GM19397 (cell line): ENCODE measurements at regions not wholly inside any gene's neighbourhood (a gene's known extent, or its start where the extent isn't known, plus 50 kb on each side); places are given as distances from the start of the nearest gene placed in this dataset.

Source experiments
- ATAC-seq: cut with Tn5 transposase; IDR thresholded peaks from one replicate; pipeline ENCODE4 v1.9.1; 2021; ENCODE audit warnings: mild to moderate bottlenecking, moderate library complexity; ENCODE audit not compliant: unreplicated experiment

DNA sequence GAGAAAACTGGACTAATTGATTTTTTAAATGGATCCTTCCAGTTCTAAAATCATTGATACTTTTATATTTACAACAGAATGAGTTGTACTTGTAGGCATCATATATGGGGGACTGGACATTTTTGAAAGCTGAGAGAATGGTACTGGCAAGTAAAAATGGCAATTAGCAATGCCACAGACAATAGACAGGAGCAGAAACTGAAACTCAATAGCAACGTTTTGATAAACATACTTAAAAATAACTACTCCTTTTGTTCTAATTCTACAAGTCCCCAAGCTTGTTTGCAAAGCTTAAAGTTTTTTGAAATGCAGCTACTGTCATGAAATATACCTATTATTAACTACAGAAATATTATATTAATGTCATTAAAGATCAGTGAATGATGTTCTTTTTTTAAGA lies 52.8 kb upstream of the FBXL7 start:
- ATAC-seq: no peak

DNA sequence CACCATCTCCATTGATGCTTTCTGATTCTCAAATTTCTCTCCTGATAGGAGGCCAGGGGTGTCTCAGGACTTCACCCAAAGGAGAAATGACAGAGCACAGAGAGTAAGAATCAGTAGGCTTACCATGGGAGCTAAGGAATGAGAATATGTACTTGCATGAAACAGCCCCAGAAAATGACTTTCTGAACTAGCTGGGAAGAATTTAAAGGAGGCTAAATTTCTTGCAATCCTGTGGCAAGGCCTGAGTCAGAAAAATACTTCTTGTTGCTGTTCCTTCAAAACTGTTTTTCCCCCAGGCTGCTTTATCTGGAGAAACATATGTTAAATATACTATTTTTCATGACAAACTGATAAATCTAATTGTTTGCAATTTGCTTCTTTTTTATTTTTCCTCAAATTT lies 53.4 kb upstream of the FBXL7 start:
- no peak for ATAC-seq

DNA sequence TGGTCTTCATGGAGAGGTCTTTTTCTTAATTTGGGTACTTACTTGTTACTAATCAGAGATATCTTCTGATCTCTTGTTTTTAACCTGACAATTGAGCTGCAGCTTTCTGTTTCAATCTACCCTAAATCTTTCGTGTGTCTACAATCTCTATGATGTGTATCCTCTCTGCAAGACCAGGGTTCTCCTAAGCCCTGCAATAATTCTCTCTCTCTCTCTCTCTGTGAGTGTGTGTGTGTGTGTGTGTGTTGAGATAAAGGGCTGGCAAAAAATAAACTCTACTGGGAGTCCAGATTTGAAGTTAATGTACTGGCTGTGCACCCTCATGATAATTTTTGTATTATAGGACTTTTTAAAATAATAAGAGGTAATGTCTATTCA lies 57.8 kb upstream of the FBXL7 start:
- ATAC-seq: no peak

DNA sequence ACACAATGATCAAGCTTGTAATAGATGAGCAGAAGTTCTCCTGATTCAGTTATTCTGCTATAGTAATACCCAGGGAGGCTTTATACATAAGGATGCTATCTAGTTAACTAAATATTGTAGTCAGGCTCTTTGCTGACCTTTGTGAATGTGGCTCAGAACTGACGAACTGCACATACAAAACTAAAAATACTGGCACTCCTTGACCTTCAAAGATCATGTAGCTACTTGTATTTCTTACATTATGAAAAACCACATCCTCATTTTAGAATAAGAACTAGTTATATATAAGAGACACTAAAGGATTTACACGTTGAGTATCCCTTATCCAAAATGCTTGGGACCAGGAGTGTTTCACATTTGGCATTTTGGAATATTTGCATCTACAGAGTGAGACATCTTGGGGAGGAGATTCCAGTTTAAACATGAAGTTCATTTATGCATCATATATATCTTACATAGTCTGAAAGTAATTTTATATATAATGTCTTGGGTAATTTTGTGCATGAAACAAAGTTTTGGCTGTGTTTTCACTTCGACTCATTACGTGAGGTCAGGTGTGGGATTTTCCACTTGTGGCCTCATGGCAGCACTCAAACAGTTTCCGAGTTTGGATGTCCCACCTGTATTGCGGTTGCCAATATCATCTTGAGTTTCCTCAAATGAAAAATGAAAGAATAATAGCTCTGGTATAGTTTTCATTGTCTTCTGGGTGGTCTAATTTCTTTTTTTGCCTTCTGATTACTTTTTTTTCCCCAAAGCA lies 58.4 kb upstream of the FBXL7 start:
- no peak for ATAC-seq

DNA sequence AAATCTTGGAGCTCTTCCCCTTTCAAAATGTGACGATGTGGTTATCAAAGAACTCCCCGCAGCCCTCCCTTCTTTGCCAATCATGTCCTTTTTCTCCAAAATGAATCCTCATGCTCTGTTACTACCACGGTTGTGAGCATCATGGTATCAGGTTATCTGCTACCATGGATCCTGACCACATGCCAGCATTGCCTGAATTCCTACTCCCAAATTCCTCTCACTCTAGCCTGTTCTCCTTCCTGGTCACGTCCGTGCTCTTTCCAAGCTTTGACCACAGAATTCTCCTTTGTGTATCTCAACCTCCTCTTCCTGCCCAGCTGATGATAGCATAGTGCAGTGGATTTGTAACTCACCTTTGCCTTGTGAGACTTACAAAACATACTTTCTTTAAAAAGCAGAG lies 59.5 kb upstream of the FBXL7 start:
- ATAC-seq: no peak

DNA sequence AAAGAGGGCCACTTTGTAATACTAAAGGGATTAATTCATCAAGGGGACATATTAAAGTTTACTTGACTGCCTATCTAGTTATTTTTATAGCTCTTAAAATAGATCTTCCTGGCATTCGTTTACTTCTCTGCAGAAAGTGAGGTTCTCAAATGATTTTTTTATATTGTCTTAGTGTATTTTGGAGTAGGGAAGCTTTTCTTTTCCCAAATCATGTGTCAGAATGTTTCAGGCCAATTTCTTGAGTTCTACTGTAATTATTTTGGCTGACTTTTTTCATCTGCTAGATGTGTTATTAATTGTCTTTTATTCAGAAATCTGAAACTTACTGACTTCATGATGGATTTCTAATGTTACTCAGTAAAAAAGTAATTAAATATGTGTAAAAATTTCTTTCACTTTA lies 60.2 kb upstream of the FBXL7 start:
- ATAC-seq: no peak

- no peak for ATAC-seq
These were observed 66.3 kb upstream of the FBXL7 start for GRCh38 chr5:15433709-15434108.

DNA sequence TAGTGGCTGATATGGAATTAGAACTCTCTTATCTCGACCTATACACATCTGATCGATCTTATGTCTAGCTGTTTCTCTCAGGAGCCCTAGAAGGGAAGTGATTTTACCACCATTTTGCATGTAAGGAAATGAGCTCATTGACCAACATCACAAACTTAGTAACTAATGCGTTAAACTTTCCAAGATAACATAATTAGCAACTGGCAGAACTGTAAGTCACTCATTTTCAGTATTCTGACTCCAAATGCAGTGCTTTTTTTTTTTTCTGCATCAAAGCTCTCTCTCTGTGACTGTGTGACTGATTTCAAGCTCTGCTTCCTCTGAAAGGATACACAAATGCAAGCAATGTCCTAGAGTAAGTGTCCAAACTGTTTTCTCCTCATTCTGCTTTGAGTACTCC lies 68.1 kb upstream of the FBXL7 start:
- ATAC-seq: no peak

DNA sequence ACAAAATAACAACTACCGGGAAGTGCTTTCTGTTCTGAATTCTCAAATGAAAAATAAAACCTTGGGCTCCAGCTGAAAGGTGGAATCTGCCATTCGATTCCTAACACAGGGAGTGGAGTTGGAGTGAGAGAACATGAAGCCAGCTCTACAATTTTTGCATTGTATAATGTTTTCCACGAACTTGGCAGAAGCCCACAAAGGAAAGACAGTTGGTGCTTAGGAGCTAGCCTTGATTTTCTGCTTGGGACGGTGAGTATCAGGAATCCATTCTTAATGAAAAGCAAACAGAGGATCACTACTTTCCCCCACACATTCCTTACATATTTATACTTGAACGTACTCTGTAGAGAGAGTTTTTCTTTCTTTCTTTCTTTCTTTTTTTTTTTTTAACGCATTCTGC lies 74.2 kb upstream of the FBXL7 start:
- no peak for ATAC-seq

DNA sequence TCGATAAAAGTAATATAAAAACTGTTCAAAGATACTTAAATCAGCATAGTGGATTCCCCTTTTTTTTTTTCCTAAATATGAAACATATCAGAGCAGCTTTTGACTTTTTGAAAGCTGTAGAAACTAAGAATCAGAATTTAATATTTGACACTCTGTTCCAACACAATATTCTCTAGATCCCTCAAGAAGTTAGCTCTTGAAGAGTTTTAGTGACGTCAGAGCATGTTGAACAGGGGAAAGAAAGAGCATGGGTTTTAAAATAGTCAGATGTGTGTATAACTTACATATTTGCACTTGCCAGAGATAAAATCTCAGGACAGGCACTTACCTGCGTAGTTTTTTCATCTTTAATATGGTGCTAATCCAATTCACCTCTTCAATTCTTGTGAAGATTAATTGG lies 75.2 kb upstream of the FBXL7 start:
- no peak for ATAC-seq

DNA sequence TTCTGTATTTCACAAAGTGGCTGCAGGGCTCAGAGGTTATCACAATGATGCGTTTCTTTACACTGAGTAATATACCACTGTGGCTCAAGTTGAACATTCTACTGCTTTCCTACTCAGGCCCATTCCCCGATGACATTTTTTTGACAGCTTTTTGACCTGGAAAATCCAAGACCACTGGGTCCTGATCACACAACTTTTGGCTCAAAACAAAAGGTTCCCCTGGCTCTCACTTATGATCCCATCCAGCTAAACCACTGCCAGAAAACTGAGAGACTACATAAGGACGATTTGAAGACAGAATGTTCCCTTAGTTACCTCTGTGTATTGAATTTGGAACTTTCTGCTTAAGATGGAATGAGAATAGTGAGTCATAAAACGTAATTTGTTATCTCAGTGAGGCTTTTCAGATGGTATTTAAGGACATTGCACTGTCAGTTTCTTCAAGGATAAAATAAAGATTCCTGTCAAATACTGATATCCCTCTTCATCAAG lies 78.0 kb upstream of the FBXL7 start:
- ATAC-seq: no peak

DNA sequence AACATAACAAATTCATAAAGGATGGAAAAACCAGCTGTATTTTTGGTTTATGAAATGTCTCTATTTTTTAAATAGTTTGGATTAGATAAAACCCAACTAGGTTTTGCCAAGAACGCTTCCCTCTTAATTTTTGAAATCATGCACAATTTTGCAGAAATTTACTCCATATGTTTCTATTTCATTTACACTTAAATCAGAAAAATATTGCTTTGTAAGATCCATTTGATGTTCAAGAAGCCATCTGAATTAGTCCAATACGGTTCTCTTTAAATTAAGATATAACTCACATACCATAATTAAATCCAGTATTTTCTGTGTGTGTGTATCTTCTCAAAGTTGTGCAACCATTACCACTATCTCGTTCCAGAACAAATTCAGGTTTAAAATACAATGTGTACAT lies 78.6 kb upstream of the FBXL7 start:
- no peak for ATAC-seq

- no peak for ATAC-seq
These were observed 79.8 kb upstream of the FBXL7 start for GRCh38 chr5:15420201-15420600.

DNA sequence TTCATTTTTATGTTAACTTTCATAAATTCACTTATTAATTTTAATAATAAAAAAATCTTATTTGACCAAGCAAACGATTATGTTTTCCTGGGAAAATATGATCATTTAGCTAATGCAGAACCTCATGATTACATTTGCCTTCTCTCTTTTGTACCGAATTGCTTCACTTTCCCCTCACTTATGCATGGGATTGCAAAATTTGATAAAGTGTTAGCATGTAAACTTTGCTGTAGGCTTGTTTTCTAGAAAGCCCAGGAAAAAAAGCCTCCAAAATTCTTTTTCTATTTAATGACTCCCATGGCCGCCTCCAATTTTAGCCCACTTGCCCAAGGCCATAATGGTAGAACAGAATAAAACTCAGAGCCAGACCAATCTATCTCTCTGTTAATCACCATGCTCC lies 82.8 kb upstream of the FBXL7 start:
- ATAC-seq: no peak

- ATAC-seq: no peak
These were observed 93.5 kb upstream of the FBXL7 start for GRCh38 chr5:15406478-15406877.

DNA sequence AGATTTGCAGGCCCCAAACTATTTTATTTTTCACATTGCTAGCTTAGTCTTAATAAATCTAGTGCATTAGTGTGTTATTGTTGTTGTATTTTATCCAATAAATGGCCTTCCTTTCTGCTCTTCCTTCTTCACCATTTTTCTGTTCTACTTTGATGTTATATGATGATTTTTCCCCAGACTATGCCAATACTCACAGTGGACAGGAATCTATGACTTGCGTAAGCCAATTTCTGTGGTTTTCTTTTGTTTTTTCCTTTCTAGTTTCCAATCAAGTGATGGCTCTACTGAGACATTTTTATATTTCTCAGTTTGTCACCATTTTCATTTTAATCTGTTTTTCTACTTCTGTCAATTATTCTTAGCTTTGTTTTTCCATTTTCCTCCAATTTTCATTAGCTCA lies 106.8 kb upstream of the FBXL7 start:
- ATAC-seq: no peak

GRCh38 chr5:15391704-15392397 lies 108.1 kb upstream of the FBXL7 start:
- ATAC-seq: no peak

DNA sequence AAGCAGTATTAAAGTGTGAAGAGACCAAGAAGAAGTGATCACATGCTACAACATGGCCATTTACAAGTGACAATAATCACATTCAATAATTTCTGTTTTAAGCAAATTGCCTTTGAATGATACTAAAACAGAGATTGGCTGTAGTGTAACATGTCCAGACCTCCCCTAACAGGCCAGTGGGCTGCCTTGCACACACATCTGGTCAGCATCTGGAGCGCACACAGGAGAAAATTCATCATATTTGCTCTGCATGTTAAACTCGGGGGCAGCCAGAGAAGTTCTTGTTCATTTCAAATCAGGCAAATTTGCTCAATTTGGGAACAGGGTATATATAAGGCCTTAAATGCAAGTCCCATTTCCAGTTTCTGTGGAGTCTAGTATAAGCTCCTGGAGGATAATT lies 111.1 kb upstream of the FBXL7 start:
- ATAC-seq: no peak

DNA sequence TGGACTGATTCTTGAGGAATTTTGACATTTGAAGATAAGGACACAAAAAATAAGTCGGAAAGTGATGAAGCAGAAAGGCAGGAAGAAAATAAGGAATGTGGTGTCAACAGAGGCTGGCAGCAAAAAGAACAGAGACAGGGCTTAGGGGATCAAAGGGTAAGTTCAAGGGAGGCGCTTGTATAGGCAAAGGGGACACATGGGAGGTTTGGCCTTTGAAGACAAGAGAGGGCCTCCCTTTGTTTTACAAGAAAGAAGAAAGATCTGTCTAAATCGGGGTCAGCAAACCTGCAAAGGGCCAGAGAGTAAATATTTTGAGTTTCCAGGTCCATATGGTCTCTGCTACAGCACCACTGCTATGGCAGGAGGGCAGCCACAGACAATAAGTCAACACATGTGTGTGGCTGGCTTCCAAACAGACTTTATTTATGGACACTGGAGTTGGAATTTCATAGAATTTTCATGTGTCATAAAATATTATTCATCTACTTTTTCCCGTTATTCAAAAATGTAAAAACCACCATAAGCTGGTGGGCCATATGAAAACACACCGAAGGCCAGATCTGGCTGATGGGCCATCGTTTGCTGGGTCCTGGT lies 112.0 kb upstream of the FBXL7 start:
- ATAC-seq: no peak

DNA sequence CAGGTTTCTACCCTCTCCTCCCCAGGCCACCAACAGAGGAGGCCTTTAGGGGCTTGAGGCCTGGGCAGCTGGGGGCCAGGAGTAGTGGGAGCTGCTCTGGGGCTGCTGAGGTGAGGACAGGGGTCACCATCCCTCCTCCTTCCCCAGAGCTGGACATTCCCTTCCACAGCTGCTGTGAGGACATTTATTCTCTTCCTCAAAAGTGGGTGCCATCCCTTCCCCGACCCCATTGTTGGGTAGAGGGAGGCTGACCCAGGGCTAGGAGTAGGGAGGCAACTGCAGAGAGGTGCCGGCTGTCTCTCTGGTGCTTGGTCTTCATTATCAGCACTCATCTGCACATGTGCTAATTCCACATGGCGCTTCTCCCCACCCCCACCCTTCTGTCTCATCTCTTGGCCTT lies 113.9 kb upstream of the FBXL7 start:
- ATAC-seq: no peak

DNA sequence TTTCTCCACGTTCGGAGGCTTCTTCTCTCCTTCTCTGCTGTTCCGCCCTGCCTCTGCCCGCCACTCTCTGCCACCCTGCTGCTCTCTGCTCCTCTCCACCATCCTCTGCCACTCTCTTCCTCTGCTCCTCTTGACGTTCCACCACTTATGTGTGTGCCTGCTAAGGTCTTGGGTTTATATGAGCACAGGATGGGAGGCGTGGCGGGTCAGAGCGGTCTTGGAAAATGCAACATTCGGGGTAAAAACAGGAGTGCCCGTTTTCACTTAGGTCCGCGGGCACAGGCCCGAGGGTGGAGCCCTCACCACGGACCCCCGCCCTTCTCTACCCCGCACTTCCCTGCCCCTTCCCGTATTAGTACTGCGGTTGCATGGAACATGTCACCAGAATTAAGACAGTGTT lies 114.4 kb upstream of the FBXL7 start:
- ATAC-seq: no peak

DNA sequence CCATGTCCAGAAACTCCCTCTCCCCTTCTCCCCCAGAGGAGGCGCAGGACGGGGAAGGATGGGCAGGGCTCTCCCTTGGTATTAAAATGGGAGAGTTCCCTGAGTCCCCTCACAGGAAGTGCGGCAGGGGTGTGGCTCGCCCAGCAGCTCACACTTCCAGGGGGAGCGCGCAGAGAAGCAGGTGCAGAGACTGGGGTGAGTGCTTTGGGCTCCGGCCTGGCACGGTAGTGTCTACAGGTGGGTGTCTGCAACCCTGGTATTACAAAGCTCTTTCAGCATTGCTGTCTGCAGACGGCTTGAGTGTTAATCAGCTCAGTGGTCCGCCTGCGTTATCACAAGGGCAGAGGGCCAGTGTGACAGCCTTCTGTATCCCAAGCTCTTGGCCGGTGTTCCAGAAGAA lies 114.9 kb upstream of the FBXL7 start:
- ATAC-seq: no peak
